Body of pancreas (tissue), 4 donors: ENCODE measurements at regions not wholly inside any gene's neighbourhood (a gene's known extent, or its start where the extent isn't known, plus 50 kb on each side); places are given as distances from the start of the nearest gene placed in this dataset.

Experiments used
- ATAC-seq: fragments of 150-250 bp; one replicate; pipeline ENCODE4 v1.9.1; 2016
- DNase-seq, 4 donors: peaks; one replicate each; pipeline ENCODE4 v3.0.0-alpha.2; 2019
- H3K27ac ChIP-seq, 4 donors: fragments of 200-600 bp; sonication (generic); 1 replicate in 3 of 4; 2 replicates in 1 of 4; pipeline versions ENCODE4 v1.5.1 to v1.6.1; 2016 to 2019; ENCODE audit warnings: mild to moderate bottlenecking in 1 of 4, mixed read lengths in 1 of 4, moderate library complexity in 1 of 4
- H3K27me3 ChIP-seq, 2 donors: fragments of 200-600 bp; sonication (generic); one replicate each; pipeline ENCODE4 v1.6.0; 2016; ENCODE audit warnings: mild to moderate bottlenecking in 1 of 2
- H3K36me3 ChIP-seq, 2 donors: fragments of 200-600 bp; sonication (generic); replicated peaks in 1 of 2; 2 replicates each; pipeline ENCODE4 v1.5.1; 2016; ENCODE audit warnings: low read depth in 2 of 2; ENCODE audit not compliant: insufficient read depth in 1 of 2
- H3K4me1 ChIP-seq: fragments of 200-600 bp; sonication (generic); one replicate; pipeline ENCODE4 v1.6.0; 2016
- H3K4me3 ChIP-seq, 2 donors: fragments of 200-600 bp; sonication (generic); 1 replicate in 1 of 2; 2 replicates in 1 of 2; pipeline ENCODE4 v1.5.1; 2016 to 2019
- H3K9me3 ChIP-seq, 3 donors: fragments of 200-600 bp; sonication (generic); 1 replicate in 2 of 3; 2 replicates in 1 of 3; pipeline ENCODE4 v1.5.1; 2016
- CTCF ChIP-seq, 7 experiments: fragments of 450-650 bp in 4 of 7; fragments of 200-600 bp in 3 of 7; sonication (generic) in 3 of 7; IDR thresholded peaks; one replicate each; pipeline ENCODE4 v1.5.1; 2016 to 2019; ENCODE audit warnings: antibody characterized with exemption in 7 of 7
- POLR2A ChIP-seq, 3 donors: fragments of 450-650 bp; IDR thresholded peaks; one replicate each; pipeline ENCODE4 v1.6.1; 2016; ENCODE audit warnings: antibody characterized with exemption in 3 of 3, mild to moderate bottlenecking in 2 of 3
- WGBS, 2 donors: methylation state at CpG; one replicate each; pipeline ENCODE4 v1.1.5; 2017; 5-methylcytosine and 5-hydroxymethylcytosine counted together
- intact Hi-C: fragments of 100-400 bp; cut with DNase I; formaldehyde crosslinking; loops from one replicate; pipeline ENCODE4 v1.15.1; 2023

GRCh38 chr16:63216696-63217423 is 1180.6 kb upstream of the CDH8 start:
- H3K27ac ChIP-seq: no peak overlapping the region
- WGBS, 2 donors: 69 to 74% methylated on average over 2 of the region's 2 CpGs
- H3K4me1 ChIP-seq: no peaks in the 10 kb centered on the region
- H3K36me3 ChIP-seq: no peaks in the 10 kb centered on the region
- no peak for ATAC-seq
- no peak for DNase-seq
- no peak overlapping the region for H3K4me3 ChIP-seq
- H3K27me3 ChIP-seq: no peaks in the 10 kb centered on the region
- H3K9me3 ChIP-seq: no peaks in the 10 kb centered on the region
- TF ChIP-seq POLR2A (IDR thresholded peaks at IDR 0.05) (no peak), CTCF (IDR thresholded peaks at IDR 0.05) (no peak)
- intact Hi-C loops: no loop called here

- ATAC-seq (no peak), DNase-seq (no peak)
- no peaks in the 10 kb centered on the region for H3K36me3 ChIP-seq
- H3K4me1 ChIP-seq: no peaks in the 10 kb centered on the region
- no peaks in the 10 kb centered on the region for H3K27me3 ChIP-seq
- no peak for TF ChIP-seq POLR2A (IDR thresholded peaks at IDR 0.05)
- intact Hi-C loops: no loop called here
- H3K27ac ChIP-seq: no peak overlapping the region
- H3K4me3 ChIP-seq: no peak overlapping the region
- H3K9me3 ChIP-seq: no peaks in the 10 kb centered on the region
These were observed 1165.6 kb upstream of the CDH8 start for GRCh38 chr16:63201851-63202250.

DNA sequence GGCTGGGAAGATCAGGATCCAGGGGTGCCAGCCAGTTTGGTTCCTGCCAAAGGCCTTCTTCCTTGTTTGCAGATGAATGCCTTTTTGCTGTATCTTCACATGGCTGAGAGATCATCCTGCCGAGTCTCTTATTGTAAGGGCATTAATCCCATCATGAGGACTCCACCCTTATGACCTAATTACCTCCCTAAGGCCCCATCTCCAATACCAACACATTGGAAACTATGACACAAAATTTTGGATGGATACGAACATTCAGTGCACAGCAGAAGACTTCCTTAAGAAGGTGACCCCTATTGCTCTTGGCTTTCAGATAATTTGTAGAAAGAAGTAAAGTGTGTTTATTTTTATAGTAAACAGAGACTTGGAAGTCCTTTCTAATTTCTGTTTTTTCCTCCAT is 1164.7 kb upstream of the CDH8 start:
- DNase-seq: no peak
- Histone ChIP-seq H3K4me3 (no peak overlapping the region), H3K27me3 (no peaks in the 10 kb centered on the region), H3K27ac (no peak overlapping the region), H3K4me1 (no peaks in the 10 kb centered on the region), H3K9me3 (no peaks in the 10 kb centered on the region), H3K36me3 (no peaks in the 10 kb centered on the region)
- intact Hi-C loops: no loop called here
- ATAC-seq: no peak
- 72 to 82% methylated on average over 2 of the region's 2 CpGs for WGBS, 2 donors
- TF ChIP-seq CTCF (IDR thresholded peaks at IDR 0.05): no peak
- no peak for TF ChIP-seq POLR2A (IDR thresholded peaks at IDR 0.05)

DNA sequence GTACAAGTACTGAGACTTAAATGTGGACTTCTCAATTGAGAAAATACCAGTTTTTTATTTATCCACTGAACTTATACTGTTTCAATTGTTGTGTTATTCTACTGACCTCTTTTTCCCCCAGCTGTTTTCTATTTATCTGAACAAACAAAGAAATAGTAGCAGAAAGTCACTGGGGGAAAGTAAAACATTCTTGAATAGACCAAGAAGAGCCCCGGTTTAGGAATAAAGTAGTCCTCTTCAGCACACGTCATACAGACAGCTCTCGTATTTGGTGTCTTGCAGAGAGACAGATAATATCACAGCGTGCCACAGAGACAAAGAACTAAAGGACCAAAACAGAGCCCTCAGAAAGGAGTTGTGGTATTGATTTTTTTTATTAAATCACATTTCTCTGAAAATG is 1159.1 kb upstream of the CDH8 start:
- DNase-seq: no peak
- TF ChIP-seq POLR2A (IDR thresholded peaks at IDR 0.05): no peak
- no peak for TF ChIP-seq CTCF (IDR thresholded peaks at IDR 0.05)
- 53 to 75% methylated on average over 4 of the region's 4 CpGs for WGBS, 2 donors
- H3K9me3 ChIP-seq: no peaks in the 10 kb centered on the region
- ATAC-seq: no peak
- no peak overlapping the region for H3K4me3 ChIP-seq
- intact Hi-C loops: no loop called here
- no peak overlapping the region for H3K27ac ChIP-seq
- no peaks in the 10 kb centered on the region for H3K36me3 ChIP-seq
- no peaks in the 10 kb centered on the region for H3K27me3 ChIP-seq
- H3K4me1 ChIP-seq: no peaks in the 10 kb centered on the region

GRCh38 chr16:63192980-63193379 is 1156.7 kb upstream of the CDH8 start:
- intact Hi-C loops: no loop called here
- Histone ChIP-seq H3K9me3 (no peaks in the 10 kb centered on the region), H3K27ac (no peak overlapping the region), H3K27me3 (no peaks in the 10 kb centered on the region), H3K36me3 (no peaks in the 10 kb centered on the region), H3K4me3 (no peak overlapping the region), H3K4me1 (peaks cover 5% of the 10 kb centered on the region)
- ATAC-seq (no peak), DNase-seq (no peak)
- TF ChIP-seq CTCF (IDR thresholded peaks at IDR 0.05) (no peak), POLR2A (IDR thresholded peaks at IDR 0.05) (no peak)
- 82 to 84% methylated on average over 3 of the region's 3 CpGs for WGBS, 2 donors
